Posterior vena cava (tissue), 2 donors: ENCODE measurements at regions not wholly inside any gene's neighbourhood (a gene's known extent, or its start where the extent isn't known, plus 50 kb on each side); places are given as distances from the start of the nearest gene placed in this dataset.
"Not testable (repeated sequence)": the region's sequence is repeated elsewhere in the genome, so short reads cannot be mapped to it uniquely, and the experiment has no call there.

ENCODE experiments used
- DNase-seq: peaks from one replicate; pipeline ENCODE4 v3.0.0-alpha.2; 2020; ENCODE audit warnings: low spot score
- intact Hi-C, 2 donors: fragments of 100-400 bp; cut with DNase I; formaldehyde crosslinking; loops; one replicate each; pipeline versions ENCODE4 v1.14.1 to v1.14.2; 2022 to 2023
- donor health status: DM: yes; HTN: yes; CAD: no.
- donor health status: DM: yes; HTN: yes; CAD: no.

GRCh38 chr6:26720663-26721218 lies 61.2 kb upstream of the ZNF322 start:
- DNase-seq, intact Hi-C loops: not testable (repeated sequence)

- DNase-seq, intact Hi-C loops: not testable (repeated sequence)
Observed at GRCh38 chr6:26730019-26730766, 70.6 kb upstream of the ZNF322 start.

GRCh38 chr6:26734776-26735472 lies 75.4 kb upstream of the ZNF322 start:
- intact Hi-C loops, DNase-seq: not testable (repeated sequence)

GRCh38 chr6:26739811-26740210 lies 80.3 kb upstream of the ZNF322 start:
- no peak for DNase-seq
- intact Hi-C loops: no loop called here

DNA sequence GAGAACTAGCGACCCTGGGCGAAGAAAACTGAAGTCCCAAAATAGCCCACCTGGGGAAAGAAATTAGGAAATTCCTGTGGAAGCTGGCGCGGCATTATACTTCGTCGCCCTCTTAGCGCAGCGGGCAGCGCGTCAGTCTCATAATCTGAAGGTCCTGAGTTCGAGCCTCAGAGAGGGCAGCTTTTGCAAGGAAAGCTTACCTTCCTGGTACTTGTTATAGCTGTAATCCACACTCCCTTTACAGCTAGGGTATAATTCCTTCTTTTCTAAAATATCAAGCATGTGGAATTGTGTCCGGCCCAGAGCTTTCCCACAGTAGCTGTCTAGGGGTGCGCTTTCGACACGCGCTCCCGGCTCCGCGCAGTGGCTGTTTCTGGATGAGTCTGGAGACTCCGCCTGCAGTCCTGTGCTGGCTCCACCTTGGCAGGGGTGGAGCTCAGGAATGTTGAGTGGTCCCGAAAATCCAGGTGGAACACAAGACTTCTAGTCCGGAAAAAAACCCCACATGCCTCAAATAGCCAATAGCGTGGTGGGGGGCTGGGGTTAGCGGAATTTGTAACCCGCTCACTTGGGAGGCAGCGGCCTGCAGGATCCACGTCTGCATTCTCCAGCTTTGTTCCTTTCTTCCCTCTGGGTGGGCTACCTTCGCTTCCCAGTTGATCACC lies 83.7 kb upstream of the ZNF322 start:
- no peak for DNase-seq
- intact Hi-C loops: no loop called here

- DNase-seq: no peak
- intact Hi-C loops: no loop called here
Observed at GRCh38 chr6:26743941-26744699, 84.6 kb upstream of the ZNF322 start.

GRCh38 chr6:26744837-26745282 lies 85.3 kb upstream of the ZNF322 start:
- intact Hi-C loops, DNase-seq: not testable (repeated sequence)

- DNase-seq, intact Hi-C loops: not testable (repeated sequence)
Observed at GRCh38 chr6:26745964-26746363, 86.4 kb upstream of the ZNF322 start.

- intact Hi-C loops, DNase-seq: not testable (repeated sequence)
Observed at GRCh38 chr6:26749126-26749758, 89.7 kb upstream of the ZNF322 start.

DNA sequence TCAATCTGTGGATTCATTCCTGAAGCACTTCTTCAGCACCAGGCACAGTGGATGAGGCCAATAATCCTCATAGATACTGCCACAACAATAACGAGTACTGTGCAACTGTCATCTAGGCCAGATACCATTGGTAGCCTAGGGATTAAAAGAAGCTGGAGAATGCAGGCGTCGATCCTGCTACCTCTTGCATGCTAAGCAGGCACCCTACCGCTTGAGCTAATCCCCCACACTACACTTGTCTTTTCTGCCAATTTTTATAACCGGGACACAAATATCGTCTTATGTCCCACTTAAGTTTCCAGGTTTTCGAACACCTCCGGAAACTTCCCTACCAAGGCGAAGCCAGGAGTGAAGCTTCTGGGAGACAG lies 90.2 kb upstream of the ZNF322 start:
- intact Hi-C loops, DNase-seq: not testable (repeated sequence)

GRCh38 chr6:26754212-26754611 lies 94.7 kb upstream of the ZNF322 start:
- intact Hi-C loops: no loop called here
- no peak for DNase-seq

- DNase-seq, intact Hi-C loops: not testable (repeated sequence)
Observed at GRCh38 chr6:26754801-26755200, 95.3 kb upstream of the ZNF322 start.

DNA sequence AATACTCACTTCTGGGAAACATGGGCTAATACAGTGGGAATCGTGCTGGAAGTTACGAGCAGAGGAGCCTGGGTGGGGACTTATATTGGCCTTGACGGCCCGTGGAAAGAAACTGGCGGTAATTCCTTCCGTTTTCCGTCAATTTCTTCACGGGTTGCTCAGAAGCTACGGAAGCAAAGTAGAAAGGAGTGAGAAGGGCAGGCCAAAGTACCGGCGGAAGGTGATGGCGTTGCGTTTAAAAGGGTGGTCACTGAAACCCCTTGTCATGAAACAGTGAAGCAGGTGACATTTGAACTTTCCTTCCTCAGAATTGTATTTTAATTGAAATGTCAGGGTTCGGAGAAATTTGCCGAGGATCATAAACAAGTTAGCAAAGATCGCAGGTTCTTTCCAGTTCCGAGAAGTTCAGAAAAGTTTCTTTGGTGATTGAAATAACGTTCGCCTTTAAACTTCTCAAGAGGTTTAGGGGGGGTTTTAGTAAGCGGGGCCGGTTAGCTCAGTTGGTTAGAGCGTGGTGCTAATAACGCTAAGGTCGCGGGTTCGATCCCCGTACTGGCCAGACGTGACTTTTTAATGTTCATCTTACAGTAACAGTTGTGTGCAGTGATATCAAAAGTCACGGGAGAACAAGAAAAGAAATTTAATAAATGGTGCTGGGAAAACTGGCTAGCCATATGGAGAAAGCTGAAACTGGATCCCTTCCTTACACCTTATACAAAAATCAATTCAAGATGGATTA lies 96.7 kb upstream of the ZNF322 start:
- intact Hi-C loops, DNase-seq: not testable (repeated sequence)

DNA sequence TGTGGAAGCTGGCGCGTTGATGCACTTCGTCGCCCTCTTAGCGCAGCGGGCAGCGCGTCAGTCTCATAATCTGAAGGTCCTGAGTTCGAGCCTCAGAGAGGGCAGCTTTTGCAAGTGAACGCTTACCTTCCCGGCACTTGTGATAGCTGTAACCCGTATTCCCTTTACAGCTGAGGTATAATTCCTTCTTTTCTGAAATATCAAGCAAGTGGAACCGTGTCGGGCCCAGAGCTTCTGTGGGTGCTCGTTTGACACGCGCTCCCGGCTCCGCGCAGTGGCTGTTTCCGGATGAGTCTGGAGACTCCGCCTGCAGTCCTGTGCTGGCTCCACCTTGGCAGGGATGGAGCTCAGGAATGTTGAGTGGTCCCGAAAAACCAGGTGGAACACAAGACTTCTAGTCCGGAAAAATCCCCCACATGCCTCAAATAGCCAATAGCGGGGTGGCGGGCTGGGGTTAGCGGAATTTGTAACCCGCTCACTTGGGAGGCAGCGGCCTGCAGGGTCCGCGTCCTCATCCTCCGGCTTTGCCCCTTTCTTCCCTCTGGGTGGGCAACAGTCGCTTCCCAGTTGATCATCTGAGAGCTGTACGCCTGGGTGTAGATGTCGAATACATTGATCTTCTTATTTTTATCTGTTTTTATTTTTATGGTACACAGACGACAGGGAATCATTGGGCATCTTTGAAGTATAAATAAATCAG lies 106.8 kb upstream of the ZNF322 start:
- intact Hi-C loops, DNase-seq: not testable (repeated sequence)

DNA sequence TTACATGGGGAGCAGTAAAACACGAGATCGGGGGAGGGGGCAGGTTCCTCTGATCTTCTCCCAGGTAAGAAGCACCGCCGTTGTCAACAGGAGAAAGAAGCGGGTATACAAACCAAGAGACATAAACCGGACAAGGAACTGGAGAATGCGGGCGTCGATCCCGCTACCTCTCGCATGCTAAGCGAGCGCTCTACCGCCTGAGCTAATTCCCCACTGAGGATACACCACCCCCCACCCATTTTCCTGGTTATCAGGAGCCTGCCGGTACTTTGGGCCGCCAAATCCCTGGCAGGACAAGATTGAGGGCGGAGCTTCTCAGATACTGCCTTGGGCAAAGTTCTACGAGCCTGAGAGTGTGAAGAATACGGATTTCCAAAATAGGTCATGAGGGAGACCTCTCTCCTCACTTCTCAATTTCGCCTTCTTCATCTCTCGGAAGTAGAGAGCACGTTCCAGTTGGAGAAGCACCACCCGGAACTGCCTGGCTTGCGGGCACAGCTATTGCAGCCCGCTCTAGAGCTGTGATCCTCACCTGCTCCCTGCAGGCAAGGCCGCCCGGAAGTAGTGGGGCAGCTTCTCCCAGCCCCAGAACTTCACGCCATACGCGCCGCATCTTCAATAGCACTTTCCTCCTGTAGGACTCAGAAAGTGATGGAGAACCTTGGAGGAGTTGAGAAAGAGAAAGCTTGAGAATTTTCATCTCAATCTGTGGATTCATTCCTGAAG lies 111.6 kb upstream of the ZNF322 start:
- intact Hi-C loops, DNase-seq: not testable (repeated sequence)

GRCh38 chr6:26773414-26773813 lies 113.9 kb upstream of the ZNF322 start:
- intact Hi-C loops, DNase-seq: not testable (repeated sequence)

GRCh38 chr6:26780563-26780962 lies 121.0 kb upstream of the ZNF322 start:
- DNase-seq, intact Hi-C loops: not testable (repeated sequence)
